Adrenal gland (tissue), 9 donors: ENCODE measurements at regions not wholly inside any gene's neighbourhood (a gene's known extent, or its start where the extent isn't known, plus 50 kb on each side); places are given as distances from the start of the nearest gene placed in this dataset.

Experiments used
- DNase-seq, 7 donors: peaks; one replicate each; pipeline ENCODE4 v3.0.0-alpha.2; 2019 to 2020
- H3K27ac ChIP-seq, 5 donors: fragments of 200-600 bp; sonication (generic) in 4 of 5; 1 replicate in 3 of 5; 2 replicates in 2 of 5; pipeline versions ENCODE4 v1.5.1 to v1.8.0; 2016 to 2020; ENCODE audit warnings: mild to moderate bottlenecking in 1 of 5
- H3K27me3 ChIP-seq: fragments of 200-600 bp; 2 replicates; pipeline ENCODE4 v1.8.0; 2021
- H3K36me3 ChIP-seq, 2 donors: fragments of 200-600 bp; replicated peaks in 1 of 2; 1 replicate in 1 of 2; 2 replicates in 1 of 2; pipeline versions ENCODE4 v1.5.1 to v1.8.0; 2018 to 2022
- H3K4me1 ChIP-seq, 2 donors: fragments of 200-600 bp; replicated peaks in 1 of 2; 1 replicate in 1 of 2; 2 replicates in 1 of 2; pipeline versions ENCODE4 v1.5.1 to v1.8.0; 2018 to 2021
- H3K4me3 ChIP-seq, 4 donors: fragments of 200-600 bp; sonication (generic) in 3 of 4; one replicate each; pipeline ENCODE4 v1.5.1; 2016 to 2018
- H3K9me3 ChIP-seq, 3 donors: fragments of 200-600 bp; sonication (generic) in 1 of 3; replicated peaks in 1 of 3; 1 replicate in 2 of 3; 2 replicates in 1 of 3; pipeline versions ENCODE4 v1.5.1 to v1.8.0; 2016 to 2021
- POLR2A ChIP-seq, 2 donors: fragments of 450-650 bp; IDR thresholded peaks; one replicate each; pipeline ENCODE4 v1.6.1; 2017; ENCODE audit warnings: antibody characterized with exemption in 2 of 2, mild to moderate bottlenecking in 2 of 2, moderate library complexity in 1 of 2
- WGBS, 4 donors: extraction: QIAGEN DNeasy Blood & Tissue Kit in 2 of 4; methylation state at CpG; one replicate each; pipeline versions ENCODE4 v1.1.5 to v1.1.7; 2013 to 2017; 5-methylcytosine and 5-hydroxymethylcytosine counted together
- intact Hi-C, 2 donors: fragments of 100-400 bp; cut with DNase I; formaldehyde crosslinking; loops; one replicate each; pipeline versions ENCODE4 v1.14.1 to v1.15.0; 2022 to 2023
- TF ChIP-seq, protein P1 (sequence below), 6 experiments: fragments of 450-650 bp in 4 of 6; fragments of 200-600 bp in 2 of 6; sonication (generic) in 1 of 6; IDR thresholded peaks; 1 replicate in 5 of 6; 2 replicates in 1 of 6; pipeline versions ENCODE4 v1.5.1 to v1.8.0; 2016 to 2021; ENCODE audit warnings: antibody characterized with exemption in 6 of 6, mild to moderate bottlenecking in 2 of 6, moderate library complexity in 1 of 6
- donor health status: healthy with polysubstance abuse.
- donor health status: Bipolar disorder and iron deficiency.
- donor health status: DM: yes; HTN: yes; CAD: no.
- donor health status: DM: no; HTN: no; CAD: no.
- donor health status: DM: no; HTN: no; CAD: no.

DNA sequence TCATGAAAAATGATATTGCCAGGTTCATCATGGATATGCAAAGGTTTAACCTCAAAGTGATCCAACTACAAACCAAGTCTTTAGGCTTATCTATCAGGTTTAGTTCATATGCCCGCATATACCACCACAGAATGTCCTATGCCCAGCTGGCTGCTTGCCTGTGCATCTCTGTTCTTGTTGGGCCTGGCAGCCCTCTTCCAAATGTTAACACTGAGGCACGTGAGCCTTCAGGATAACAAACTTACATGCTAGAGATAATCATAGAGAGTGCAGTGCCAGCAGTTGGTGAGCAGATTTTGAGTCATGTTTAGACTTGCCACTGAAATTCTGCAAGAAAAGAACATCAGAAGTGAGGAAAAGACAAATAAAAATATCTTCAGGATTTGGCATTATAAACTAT lies 607.9 kb upstream of the TMPRSS15 start:
- no peak for TF ChIP-seq POLR2A (IDR thresholded peaks at IDR 0.05)
- TF ChIP-seq, protein P1, sequence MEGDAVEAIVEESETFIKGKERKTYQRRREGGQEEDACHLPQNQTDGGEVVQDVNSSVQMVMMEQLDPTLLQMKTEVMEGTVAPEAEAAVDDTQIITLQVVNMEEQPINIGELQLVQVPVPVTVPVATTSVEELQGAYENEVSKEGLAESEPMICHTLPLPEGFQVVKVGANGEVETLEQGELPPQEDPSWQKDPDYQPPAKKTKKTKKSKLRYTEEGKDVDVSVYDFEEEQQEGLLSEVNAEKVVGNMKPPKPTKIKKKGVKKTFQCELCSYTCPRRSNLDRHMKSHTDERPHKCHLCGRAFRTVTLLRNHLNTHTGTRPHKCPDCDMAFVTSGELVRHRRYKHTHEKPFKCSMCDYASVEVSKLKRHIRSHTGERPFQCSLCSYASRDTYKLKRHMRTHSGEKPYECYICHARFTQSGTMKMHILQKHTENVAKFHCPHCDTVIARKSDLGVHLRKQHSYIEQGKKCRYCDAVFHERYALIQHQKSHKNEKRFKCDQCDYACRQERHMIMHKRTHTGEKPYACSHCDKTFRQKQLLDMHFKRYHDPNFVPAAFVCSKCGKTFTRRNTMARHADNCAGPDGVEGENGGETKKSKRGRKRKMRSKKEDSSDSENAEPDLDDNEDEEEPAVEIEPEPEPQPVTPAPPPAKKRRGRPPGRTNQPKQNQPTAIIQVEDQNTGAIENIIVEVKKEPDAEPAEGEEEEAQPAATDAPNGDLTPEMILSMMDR (IDR thresholded peaks at IDR 0.05): no peak
- DNase-seq: no peak
- H3K27me3 ChIP-seq: no peaks in the 10 kb centered on the region
- H3K4me1 ChIP-seq: no peaks in the 10 kb centered on the region
- no peak overlapping the region for H3K27ac ChIP-seq
- no peak overlapping the region for H3K4me3 ChIP-seq
- no peaks in the 10 kb centered on the region for H3K9me3 ChIP-seq
- H3K36me3 ChIP-seq: no peaks in the 10 kb centered on the region
- intact Hi-C loops: no loop called here
- 73 to 84% (median 78%) methylated on average over 2 of the region's 2 CpGs for WGBS, 4 donors

- intact Hi-C loops: no loop called here
- no peak for DNase-seq
- Histone ChIP-seq H3K27me3 (no peaks in the 10 kb centered on the region), H3K9me3 (no peaks in the 10 kb centered on the region), H3K36me3 (no peaks in the 10 kb centered on the region), H3K4me3 (no peak overlapping the region), H3K4me1 (no peaks in the 10 kb centered on the region), H3K27ac (no peak overlapping the region)
- TF ChIP-seq, protein P1 (IDR thresholded peaks at IDR 0.05): no peak
- TF ChIP-seq POLR2A (IDR thresholded peaks at IDR 0.05): no peak
- WGBS, 4 donors: 55 to 73% (median 68%) methylated on average over 3 of the region's 3 CpGs
These were observed 610.3 kb upstream of the TMPRSS15 start for GRCh38 chr21:19013916-19014315.

DNA sequence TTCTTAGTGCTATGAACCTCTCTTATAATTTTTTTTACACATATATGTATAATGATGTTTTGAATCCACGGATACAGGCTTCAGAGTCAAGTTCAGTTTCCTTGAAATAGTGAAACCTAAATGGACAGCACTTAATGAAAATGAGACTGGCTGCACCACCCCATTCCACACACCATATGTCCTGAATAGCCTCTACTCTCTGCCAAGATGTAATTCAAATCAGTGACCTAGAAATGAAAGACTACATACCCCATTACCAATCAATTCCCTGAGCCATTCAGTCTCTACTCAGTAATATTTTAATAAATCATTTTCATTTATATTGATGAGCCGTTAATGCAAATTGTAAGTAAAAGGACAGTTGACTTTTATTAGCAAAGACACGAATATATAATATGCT lies 614.9 kb upstream of the TMPRSS15 start:
- Histone ChIP-seq H3K4me3 (no peak overlapping the region), H3K9me3 (no peaks in the 10 kb centered on the region), H3K4me1 (no peaks in the 10 kb centered on the region), H3K36me3 (no peaks in the 10 kb centered on the region), H3K27ac (no peak overlapping the region), H3K27me3 (no peaks in the 10 kb centered on the region)
- TF ChIP-seq, protein P1 (IDR thresholded peaks at IDR 0.05): no peak
- intact Hi-C loops: no loop called here
- DNase-seq: no peak
- WGBS, 4 donors: 49 to 67% (median 61%) methylated on average over 3 of the region's 3 CpGs

GRCh38 chr21:19022978-19023377 lies 619.4 kb upstream of the TMPRSS15 start:
- DNase-seq: no peak
- no peak overlapping the region for H3K27ac ChIP-seq
- H3K27me3 ChIP-seq: no peaks in the 10 kb centered on the region
- H3K4me1 ChIP-seq: no peaks in the 10 kb centered on the region
- TF ChIP-seq, protein P1 (IDR thresholded peaks at IDR 0.05): no peak
- TF ChIP-seq POLR2A (IDR thresholded peaks at IDR 0.05): no peak
- intact Hi-C loops: no loop called here
- H3K4me3 ChIP-seq: no peak overlapping the region
- H3K36me3 ChIP-seq: no peaks in the 10 kb centered on the region
- H3K9me3 ChIP-seq: no peaks in the 10 kb centered on the region
- 91 to 94% (median 92%) methylated on average over 4 of the region's 4 CpGs for WGBS, 4 donors
